ENCODE measurements at regions not wholly inside any gene's neighbourhood (a gene's known extent, or its start where the extent isn't known, plus 50 kb on each side); places are given as distances from the start of the nearest gene placed in this dataset.

DNA sequence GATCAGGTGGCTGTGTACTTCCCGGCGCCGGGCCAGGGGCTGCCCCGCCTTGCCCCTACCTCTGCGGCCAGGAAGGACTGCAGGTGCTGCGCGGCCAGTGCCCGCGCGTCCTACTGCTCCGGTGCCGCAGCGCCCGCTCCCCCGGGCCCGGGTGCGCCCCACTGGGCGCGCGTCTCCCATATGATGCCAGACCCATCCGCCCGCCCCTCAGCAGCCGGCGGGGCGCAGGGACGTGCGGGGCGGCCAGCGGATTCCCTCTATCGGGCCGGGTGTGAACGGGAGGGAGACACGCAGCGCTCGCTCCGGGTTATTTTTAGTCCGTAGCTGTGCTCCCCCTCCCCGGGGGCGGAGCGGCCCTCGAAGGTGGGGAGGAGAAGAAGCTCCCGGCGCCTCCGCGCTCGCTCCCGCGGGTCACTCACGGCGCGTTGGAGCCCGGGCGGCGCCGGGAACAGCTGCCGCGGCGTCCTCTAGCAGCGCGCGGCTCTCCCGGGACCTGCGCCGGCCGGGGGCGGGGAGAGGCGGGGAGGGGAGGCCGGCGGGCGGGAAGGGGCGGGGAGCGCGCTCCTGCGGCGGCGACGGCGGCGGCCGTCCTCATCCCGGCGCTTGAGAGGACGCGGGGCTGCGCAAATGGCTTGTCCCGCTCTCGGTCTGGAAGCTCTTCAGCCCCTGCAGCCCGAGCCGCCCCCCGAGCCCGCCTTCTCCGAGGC is 103.6 kb downstream of the UCHL1 start:
- peak; percentile 29 for DNase-seq

DNA sequence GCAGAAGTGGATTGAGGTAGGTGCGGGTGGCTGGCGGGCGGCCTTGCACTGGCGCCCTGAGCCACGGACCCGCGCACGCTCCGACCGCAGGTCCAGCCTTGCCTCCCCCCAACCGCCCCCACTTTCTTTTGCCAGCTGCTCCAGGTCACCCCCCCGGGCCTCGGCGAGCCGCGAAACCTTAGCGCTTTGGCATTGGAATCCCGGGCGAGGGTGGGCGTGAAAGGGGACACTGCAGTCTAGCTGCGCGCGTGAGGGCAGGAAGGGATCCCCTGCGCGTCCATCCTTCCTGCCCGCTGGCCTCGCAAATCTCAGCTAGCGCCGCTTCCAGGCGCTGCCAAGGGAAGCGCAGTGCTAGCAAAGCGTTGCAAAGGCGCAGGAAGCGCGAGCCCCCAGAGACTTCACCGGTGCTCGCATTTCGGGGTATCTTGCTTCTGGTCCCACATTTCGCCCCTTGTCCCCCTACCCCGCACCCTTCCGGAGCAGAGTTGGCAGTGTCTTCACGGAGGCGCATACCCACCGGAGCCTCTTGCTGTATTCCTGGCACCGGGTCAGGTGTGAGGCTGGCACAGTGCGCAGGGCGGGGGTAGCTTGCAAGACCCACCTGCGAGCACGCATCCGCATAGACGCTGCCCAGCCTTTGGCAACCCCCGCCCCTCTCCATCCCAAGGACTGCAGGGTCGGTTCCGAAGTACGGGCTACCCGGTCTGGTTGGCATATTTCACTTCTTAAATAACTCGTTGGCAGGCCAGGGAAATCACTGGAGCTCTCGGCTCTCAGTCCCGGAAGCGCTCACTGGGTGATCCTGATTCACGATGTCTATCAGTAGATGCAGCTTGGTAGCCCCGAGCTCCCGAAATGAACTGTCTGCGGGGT is 104.4 kb downstream of the UCHL1 start:
- DNase-seq, result no peak

DNA sequence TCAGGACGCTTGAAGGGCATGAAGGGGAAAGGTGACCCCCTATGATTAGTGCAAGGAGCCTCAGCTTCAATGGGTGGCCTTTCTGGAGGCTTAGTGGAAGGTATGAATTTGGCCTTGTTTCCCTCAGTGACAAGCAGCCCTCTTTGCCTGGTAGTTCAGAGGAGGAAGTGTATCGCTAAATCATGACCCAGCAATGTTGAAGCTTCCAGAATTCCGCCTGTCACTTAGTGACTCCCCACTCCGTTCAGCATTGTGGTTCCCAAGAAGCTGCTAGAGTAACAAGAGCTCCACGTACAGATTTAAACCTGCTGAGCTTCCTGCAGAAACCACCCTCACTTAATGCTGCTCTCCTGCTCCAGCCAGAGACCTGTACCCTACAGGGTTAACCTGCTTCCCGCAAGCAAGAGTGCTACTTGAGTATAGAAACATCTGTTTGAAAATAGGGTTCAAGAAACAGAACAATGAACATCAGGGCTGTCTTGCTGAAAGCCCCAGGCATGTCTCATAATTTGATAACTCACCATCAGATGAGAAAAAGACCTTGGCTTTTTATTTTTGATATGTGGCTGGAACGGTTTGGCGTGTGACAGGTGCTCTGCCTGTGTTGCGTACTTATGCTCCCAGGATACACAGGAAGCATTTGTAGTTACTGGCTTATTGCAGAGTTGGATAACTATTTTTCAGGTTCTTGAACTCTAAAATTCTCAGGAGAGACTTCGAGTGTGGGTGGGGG is 105.2 kb downstream of the UCHL1 start:
- peak; percentile 35 for DNase-seq

DNA sequence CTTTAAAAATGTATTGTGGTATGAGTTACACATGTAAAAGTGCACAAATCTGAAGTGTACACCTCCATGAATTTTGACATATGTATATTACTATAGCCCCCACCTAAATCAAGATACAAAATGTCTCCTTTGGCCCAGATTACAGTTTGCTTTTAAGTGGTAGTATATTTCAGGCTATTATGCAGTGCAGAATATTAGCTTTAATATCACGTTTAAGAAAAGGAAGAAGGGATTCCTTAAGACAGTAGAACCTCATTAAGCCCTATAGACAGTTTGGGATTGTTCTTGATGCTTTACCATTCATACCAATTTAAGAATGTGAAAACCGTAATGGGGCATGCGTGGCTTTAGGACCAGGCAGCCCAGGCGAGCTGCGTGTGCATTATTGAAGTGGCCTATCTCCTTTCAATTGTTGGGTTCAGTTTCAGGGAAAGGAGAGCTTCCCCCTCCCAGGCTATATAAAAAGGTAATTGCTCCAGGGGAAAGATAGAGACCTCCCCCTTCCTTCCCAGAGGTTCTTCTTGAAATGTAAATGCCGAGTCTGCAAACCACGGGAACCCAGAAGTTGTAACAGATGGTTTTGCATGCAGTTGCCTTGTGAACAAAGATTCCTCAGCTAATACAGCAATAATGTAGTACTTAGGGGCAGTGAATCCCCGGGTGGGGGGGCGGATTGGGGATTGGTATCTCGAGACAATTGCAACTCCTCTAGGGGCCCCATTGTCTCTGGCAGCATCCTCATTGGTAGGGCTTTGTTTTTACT is 106.1 kb downstream of the UCHL1 start:
- DNase-seq, result no peak

DNA sequence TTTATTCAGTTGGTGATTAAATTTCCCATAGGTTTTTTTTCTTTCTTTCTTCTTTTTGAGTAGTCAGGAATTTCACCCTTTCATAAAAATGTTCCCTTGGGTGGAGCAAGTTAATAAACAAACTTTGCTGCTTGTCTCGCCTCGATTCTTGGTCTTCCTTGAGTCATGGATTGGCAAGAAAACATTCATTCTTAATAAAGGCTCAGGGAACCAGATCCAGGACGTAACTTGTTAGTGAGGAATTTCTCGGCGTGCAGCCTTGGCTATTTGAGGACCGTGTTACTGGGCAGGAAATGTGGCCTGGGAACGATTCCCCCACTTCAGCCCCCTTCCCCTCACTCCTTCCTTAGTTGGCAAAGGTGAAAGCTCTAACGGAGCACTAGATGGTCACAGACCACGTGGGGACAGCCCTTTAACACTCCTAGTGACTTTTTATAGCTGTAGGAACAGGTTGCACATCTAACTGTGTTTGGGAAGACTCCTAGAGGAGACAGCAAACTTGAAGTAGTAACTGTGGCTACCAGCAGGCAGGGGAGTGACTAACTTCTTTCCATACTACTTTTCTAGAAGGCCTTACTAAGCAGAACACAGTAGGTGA is 106.8 kb downstream of the UCHL1 start:
- no peak for DNase-seq

DNA sequence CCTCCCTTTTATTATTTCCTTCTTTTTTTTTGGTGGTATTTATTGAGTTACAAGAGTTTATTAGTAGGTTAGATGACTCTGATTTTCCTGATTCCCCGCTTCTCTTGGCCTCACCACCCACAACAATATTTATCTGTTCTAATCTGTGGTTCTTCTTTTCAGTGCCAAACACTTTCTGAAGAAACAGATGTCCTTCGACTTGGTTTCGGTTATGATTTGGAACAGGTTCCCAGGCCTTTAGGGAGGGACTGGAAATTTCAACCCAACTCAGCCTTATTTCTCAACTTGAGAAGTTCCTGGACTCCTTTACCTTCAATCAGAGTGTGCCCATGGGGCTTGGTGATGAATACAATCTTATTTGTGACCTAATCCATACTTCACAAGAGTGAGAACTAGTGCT is 108.1 kb downstream of the UCHL1 start:
- no peak for DNase-seq

DNA sequence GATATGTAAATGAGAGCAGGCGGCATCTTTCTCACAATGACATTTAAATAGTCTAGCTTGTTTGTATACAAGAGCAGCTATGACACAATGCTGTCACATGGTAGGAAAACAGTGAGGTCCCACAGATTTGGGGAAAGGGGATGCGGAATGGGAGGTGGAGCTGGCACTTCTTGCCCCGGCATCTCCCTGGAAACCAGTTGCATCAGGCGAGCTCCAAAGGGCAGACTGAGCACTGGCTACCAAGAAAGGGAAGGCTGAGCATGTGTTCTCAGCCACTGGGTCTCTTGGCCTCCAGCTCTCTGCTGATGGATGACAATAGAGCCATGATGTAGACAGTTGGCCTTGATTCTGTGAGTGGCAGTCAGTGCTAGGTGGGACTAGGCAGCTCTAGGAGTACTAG is 109.0 kb downstream of the UCHL1 start:
- no peak for DNase-seq

DNA sequence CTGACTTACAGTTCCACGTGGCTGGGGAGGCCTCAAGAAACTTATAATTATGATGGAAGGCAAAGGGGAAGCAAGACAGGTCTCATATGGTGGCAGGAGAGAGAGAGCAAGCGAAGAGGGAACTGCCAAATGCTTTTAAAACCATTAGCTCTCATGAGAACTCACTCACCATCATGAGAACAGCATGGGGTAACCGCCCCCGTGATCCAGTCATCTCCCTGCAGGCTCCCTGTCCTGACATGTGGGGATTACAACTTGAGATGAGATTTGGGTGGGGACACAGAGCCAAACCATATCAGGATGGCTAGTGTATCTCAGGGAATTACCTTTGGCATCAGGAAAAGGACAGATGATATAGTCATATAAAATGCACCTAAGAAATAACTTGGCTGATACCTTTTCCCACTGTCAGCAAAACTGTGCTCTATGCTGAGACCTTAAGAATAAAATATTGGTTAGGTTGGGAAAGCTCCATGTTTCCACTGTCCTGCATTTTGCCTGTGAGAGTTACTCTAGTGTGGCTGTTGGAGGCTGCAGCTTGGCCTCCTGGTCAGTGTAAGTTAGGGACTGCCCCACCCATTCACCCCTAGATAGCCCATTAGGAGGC is 110.3 kb downstream of the UCHL1 start:
- DNase-seq, result no peak

DNA sequence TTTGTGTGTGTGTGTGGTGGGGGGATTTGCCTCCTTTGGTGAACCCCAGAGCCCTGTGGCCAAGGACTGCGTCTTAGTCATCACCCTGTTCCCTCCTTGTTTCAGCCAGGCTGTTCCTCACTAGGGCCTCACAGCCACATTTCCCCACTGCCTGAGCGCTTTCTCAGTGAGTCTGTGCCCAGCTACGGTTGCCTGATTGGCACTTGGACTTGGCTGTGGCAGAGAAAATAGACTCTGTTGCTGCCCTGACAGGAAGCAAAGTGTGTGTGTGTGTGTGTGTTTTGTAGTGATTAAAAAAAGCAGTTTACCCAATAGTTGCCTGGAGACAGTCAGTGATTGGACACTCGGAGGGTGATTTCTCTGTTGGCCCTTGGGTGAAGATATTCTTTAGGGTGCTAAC is 113.0 kb downstream of the UCHL1 start:
- no peak for DNase-seq

DNA sequence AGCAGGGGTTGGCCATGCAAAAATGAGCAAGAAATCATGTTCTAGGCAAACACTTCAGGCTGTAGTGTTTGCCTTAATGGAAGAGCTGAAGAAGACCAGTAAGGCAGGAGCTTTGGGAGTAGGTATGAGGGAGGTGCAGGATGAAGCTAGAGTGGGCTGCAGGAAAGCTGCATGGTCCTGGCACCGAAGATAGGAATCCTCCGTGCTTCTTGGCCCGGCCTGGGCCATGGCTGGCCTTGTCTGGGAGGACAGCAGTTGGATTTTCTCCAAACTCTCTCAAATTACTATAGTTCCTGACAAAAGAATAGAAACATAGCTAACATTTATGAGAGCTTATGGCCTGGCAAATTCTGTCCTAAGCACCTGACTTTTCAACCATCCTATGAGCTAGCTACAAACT is 116.5 kb downstream of the UCHL1 start:
- DNase-seq, result no peak

DNA sequence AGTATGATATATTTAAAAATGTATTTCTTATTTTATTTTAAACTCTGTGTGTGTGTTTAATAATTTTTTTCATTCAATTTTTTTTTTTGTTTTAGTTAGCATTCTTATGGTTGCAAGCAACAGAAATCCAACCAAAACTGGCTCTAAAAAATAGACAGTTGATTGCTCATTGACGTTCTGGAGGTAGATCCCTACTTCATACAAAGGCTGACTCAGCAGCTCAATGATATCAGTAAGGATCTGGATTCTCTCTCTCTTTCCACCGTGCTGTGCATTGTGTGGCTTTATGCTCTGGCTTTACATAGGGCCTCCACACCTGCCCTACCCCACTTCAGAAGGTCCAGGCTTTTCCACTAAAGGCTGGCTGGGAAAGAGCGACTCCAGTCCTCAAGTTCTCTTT is 117.8 kb downstream of the UCHL1 start:
- DNase-seq, result no peak

DNA sequence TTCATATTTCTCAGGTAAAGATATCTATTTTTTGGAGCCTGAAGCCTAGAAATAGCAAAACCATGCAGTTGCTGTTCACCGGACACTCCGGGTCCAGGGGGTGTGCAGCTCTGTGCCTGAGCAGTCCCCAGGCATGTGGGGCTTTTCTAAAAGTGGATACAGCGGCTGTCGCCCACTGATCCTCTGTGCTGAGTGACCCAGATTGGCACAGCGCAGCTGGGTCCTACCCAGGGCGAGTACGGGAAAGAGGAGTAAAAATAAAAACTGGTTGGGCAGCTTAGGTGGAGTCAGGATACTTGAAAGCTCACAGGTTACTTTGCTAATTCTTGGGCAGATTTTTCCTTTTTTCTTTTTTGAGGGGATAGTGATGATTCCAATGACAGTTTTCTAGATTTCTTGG is 118.8 kb downstream of the UCHL1 start:
- no peak for DNase-seq

DNA sequence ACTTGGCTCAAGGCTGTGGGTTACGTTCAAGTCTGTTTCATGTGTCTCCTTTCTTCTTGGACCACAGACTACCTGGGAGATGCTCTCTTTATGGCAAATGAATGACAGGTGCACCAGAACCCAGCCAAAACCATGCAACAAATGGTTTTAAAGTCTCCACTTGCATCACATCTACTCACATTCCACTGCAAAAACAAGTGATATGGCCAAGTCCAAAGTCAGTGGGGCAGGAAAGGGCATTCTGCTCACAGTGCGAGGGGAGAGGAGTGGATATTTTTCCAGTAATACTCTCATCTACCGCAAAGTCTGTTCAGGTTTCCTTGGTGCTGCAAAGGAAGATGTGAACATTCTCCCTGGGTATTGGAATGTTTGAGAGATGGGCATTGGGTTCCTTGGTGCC is 120.5 kb downstream of the UCHL1 start:
- no peak for DNase-seq

DNA sequence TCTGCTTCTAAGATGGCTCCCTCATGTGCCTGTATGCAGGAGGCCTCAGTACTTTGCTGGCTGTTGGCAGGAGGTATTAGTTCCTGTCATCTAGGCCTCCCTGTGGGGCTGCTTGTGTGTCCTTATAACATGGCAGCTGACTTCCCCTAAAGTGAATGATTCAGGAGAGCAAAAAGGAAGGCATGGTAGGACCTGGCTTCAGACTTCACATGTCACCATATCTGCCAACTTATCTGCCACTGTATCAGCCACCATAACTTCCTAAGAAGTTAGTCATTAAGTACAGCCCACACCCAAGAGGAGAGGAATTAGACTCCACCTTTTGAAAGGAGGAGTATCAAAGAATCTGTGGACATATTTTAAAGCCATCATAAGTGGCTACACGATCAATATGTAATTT is 122.5 kb downstream of the UCHL1 start:
- DNase-seq, result no peak

DNA sequence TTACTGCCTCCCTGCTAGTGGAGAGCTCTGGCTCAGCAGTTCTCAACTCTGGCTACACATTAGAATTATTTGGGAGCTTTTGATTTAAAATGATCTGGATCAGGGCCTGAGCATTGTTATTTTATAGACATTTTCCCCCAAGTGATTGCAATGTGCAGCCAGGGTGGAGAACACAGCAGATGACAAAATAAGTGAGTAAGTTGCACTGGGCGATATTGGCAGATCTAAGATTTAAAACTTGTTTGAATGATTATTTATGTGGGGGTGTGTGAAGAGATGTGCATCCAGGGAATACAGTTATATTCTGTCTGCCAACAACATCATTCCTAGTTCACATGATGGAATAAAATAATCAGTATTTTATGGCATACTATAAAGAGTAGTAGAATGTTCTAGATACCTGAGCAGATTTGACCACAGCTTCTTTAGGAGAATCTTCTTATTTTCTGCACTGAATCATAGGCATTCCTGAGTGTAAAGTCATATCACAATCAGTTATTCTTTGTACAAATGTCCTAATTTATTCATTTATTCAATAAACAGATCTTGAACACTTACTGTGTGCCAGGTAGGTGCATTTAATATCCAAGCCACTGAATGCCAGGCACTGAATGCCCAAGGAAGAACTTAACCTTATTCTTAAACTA is 123.9 kb downstream of the UCHL1 start:
- no peak for DNase-seq

DNA sequence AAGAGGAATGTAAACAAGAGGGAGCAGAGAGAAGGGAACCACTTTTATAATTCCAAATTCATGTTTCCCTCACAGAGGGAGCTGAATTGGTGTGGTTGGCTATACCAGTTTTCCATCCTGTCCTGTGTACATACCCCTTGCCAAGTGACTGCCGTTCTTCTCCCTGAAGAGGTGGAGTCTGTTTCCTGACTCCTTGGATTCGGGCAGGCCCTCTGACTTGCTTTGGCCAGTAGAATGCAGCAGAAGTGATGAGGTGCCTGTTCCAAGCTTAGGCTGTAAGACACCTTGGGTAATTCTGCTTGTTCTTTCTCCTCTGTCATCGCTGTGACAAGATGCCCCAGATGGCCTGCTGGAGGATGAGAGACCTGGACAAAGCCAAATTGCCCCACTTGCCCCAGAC is 124.7 kb downstream of the UCHL1 start:
- DNase-seq, result no peak

DNA sequence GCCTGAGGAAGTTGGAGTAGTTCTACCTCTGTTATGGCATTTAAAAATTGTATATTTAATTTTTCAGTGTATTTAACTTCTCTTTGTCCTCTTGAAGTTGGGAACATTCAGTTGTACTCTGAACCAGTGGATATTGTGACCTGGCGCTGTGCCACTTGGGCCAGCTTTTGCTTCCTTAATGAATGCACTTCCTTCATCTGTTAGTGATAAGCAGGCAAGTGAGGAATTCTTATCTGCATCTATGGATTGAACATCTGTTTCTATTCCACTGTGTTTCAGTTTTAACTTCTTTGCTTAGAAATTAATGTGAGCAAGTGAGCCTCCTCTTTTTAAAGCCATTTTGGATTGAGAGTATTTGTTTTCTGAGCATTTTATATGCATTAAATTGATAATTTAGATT is 128.3 kb downstream of the UCHL1 start:
- no peak for DNase-seq

DNA sequence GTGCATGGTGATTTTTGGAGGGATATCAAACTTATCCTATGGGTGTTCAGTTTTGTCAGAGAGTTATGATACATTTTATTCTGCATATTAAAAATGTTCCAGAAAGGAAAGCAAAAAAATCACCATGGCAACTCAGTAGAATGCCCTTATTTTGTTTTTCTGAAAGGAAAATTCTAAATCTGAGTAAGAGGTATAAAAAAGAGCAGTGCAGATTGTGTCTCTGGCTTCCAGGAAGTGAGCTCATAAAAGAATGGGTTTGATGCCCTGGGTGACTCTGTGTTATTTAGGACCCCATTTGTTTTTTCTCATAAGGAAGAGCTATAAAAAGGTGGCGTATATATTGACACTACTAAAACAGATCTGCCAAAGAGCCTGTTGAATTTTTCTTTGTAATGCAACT is 128.8 kb downstream of the UCHL1 start:
- no peak for DNase-seq

DNA sequence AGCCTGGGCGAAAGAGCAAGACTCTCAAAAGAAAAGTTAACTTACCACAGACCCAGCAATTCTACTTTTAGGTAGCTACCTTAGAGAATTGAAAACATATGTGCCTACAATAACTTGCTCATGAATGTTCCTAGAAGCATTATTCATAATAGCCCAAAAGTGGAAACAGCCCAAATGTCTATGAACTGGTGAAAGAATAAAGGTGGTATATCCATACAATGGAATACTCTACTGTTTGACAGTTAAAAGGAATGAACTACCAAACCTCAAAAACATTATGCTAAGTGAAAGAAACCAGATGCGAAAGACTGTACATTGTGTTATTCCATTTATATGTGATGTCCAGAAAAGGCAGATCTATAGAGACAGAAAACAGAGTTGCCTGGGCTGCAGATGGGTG is 131.4 kb downstream of the UCHL1 start:
- DNase-seq, result no peak

DNA sequence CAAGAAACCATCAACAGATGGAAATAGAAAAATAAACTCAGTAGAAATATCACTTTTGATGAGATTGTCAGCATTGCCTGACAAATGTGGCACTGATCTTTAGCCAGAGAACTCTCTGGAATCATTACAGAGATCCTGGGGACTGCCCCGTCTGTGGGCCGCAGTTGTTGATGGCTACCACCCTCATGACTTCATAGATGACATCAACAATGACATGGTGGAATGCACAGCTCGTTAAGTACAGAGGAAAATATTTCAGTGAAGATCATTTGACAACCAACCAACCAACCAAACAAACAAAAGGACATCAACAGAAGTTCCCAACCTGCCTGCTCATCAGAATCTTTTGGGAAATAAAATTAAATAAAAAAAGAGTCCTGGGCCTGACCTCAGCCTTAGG is 132.6 kb downstream of the UCHL1 start:
- no peak for DNase-seq

DNA sequence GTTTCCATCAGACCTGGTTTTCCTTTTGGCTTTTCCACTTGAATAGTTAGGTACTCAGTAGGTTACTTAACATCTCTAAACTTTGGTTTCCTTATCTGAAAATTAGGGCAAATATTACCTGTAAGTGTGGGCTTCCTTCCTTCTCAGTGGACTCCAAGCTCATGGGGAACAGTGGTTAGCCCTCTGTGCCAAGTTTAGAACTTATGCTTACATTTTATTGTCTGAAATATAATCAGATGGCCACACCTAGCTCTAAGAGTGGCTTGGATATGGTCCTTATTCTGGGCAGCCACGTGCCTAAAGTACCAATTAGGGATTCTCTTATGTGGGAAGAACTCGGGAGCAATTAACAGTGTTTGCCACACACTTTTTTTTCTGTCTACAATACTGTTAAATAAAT is 133.9 kb downstream of the UCHL1 start:
- no peak for DNase-seq

DNA sequence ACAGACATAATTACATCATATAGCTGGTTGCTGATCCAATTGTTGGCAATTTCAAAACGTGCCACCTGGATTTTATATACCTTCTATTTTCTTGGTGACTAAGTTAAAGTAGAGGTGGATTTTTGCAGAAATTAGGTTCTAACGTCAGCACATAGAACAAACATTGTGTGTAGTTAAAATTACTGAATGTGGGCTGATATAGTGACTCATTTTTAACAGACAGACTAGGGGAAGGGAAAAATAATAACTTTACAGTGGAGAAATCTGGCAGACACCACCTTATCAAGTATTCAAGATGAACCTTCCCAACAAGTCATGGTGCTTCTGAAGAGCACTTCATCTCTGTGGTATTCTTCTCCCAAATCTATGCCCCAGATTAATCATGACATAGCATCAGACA is 134.5 kb downstream of the UCHL1 start:
- no peak for DNase-seq

Data from DMS79 (cell line).